HepG2 (cell line): ENCODE measurements at regions not wholly inside any gene's neighbourhood (a gene's known extent, or its start where the extent isn't known, plus 50 kb on each side); places are given as distances from the start of the nearest gene placed in this dataset.

Experiments
- ATAC-seq: fragments of 200-7000 bp; cut with Tn5 transposase; 3 replicates; pipeline ENCODE4 v1.9.1; 2020; ENCODE audit warnings: mild to moderate bottlenecking, moderate library complexity
- BruUV-seq: library from RNA; stranded (reverse); fragments of 400-500 nt; replicated peaks from 2 replicates; lab custom pipeline; 2021; lab: Mats Ljungman, UMichigan
- CTCF ChIA-PET: fragments of 300-600 bp; formaldehyde crosslinking; extraction: SDS; loops from one replicate; lab custom pipeline; 2021; ENCODE audit warnings: low total read pairs, inconsistent platforms, low intra/inter-chr PET ratio; lab: Yijun Ruan, JAX
- POLR2A ChIA-PET: fragments of 350-600 bp; sonication (Branson Sonifier 250); formaldehyde crosslinking; loops from one replicate; lab custom pipeline; 2020; ENCODE audit warnings: antibody characterized with exemption, inconsistent platforms; lab: Yijun Ruan, JAX
- DNase-seq: peaks from one replicate; pipeline ENCODE4 v3.0.0-alpha.2; 2015; ENCODE audit warnings: low spot score
- FAIRE-seq: peaks from 3 replicates; lab custom pipeline; 2011; peaks lifted over from hg19 to GRCh38; lab: Jason Lieb, UNC
- H2AFZ ChIP-seq: one replicate; pipeline ENCODE4 v1.6.1; 2011; ENCODE audit warnings: low read length, inconsistent platforms
- H3K27ac ChIP-seq: fragments of 300-600 bp; 3 replicates; pipeline ENCODE4 v1.8.0; 2011; ENCODE audit warnings: mixed run types, mild to moderate bottlenecking, mixed read lengths, low read length, inconsistent platforms; ENCODE audit not compliant: insufficient read depth; ENCODE audit errors: extremely low read length
- H3K27me3 ChIP-seq, 2 experiments: fragments of 200-600 bp in 1 of 2; 2 replicates in 1 of 2; 3 replicates in 1 of 2; pipeline versions ENCODE4 v1.6.0 to v1.8.0; 2011; ENCODE audit warnings: low read length in 2 of 2, mild to moderate bottlenecking in 2 of 2, moderate library complexity in 2 of 2, inconsistent platforms in 1 of 2; ENCODE audit not compliant: insufficient read depth in 2 of 2, control insufficient read depth in 1 of 2
- H3K36me3 ChIP-seq, 2 experiments: fragments of 200-600 bp in 1 of 2; replicated peaks in 1 of 2; 2 replicates in 1 of 2; 3 replicates in 1 of 2; pipeline versions ENCODE4 v1.5.1 to v1.8.0; 2011; ENCODE audit warnings: low read length in 2 of 2, inconsistent platforms in 1 of 2; ENCODE audit not compliant: insufficient read depth in 2 of 2, control insufficient read depth in 1 of 2
- H3K4me1 ChIP-seq: 2 replicates; pipeline ENCODE4 v1.5.1; 2012; ENCODE audit warnings: low read length, inconsistent platforms; ENCODE audit not compliant: insufficient read depth
- H3K4me2 ChIP-seq: 2 replicates; pipeline ENCODE4 v1.6.0; 2011; ENCODE audit warnings: low read depth, low read length, inconsistent platforms
- H3K4me3 ChIP-seq, 3 experiments: fragments of 200-600 bp in 1 of 3; sonication (generic), shearing (Covaris generic) in 1 of 3; replicated peaks in 1 of 3; 2 replicates each; pipeline ENCODE4 v1.5.1; 2011 to 2016; ENCODE audit warnings: low read length in 3 of 3, inconsistent platforms in 2 of 3, low read depth in 2 of 3, mild to moderate bottlenecking in 2 of 3, control low read depth in 1 of 3, mixed read lengths in 1 of 3; ENCODE audit not compliant: insufficient read depth in 1 of 3
- H3K79me2 ChIP-seq: one replicate; pipeline ENCODE4 v1.6.1; 2011; ENCODE audit warnings: low read length, inconsistent platforms; ENCODE audit not compliant: insufficient read depth
- H3K9ac ChIP-seq: 2 replicates; pipeline ENCODE4 v1.6.0; 2011; ENCODE audit warnings: mild to moderate bottlenecking, low read depth, low read length, inconsistent platforms; ENCODE audit not compliant: insufficient read depth
- H3K9me3 ChIP-seq: 2 replicates; pipeline ENCODE4 v1.5.1; 2012; ENCODE audit warnings: mild to moderate bottlenecking, low read length
- H4K20me1 ChIP-seq: 2 replicates; pipeline ENCODE4 v1.6.0; 2011; ENCODE audit warnings: inconsistent platforms, mild to moderate bottlenecking, low read length, moderate library complexity; ENCODE audit not compliant: insufficient read depth
- EEA1 ChIP-seq: sonication (generic); formaldehyde crosslinking; IDR thresholded peaks from 2 replicates; pipeline ENCODE4 v1.5.1; 2020; ENCODE audit warnings: mild to moderate bottlenecking, missing genetic modification reagents, borderline replicate concordance
- FOXA3 ChIP-seq: IDR thresholded peaks from 2 replicates; pipeline ENCODE4 v1.6.1; 2016; ENCODE audit warnings: missing genetic modification reagents, missing compliant biosample characterization
- HBP1 ChIP-seq: IDR thresholded peaks from 2 replicates; pipeline ENCODE4 v1.6.1; 2016; ENCODE audit warnings: low read depth, control low read depth
- MBNL3 ChIP-seq: fragments of 250-450 bp; sonication (Bioruptor Pico); conservative IDR thresholded peaks from 2 replicates; pipeline ENCODE4 v1.8.0; 2022; ENCODE audit warnings: mild to moderate bottlenecking, inconsistent platforms
- MXD4 ChIP-seq: IDR thresholded peaks from 2 replicates; pipeline ENCODE4 v1.6.1; 2016; ENCODE audit warnings: mild to moderate bottlenecking, missing biosample characterization, missing genetic modification reagents
- NCOR1 ChIP-seq: fragments of 200-600 bp; sonication (generic); IDR thresholded peaks from 2 replicates; pipeline ENCODE4 v1.7.0; 2017; ENCODE audit warnings: antibody characterized with exemption, low read length, borderline replicate concordance
- PPARG ChIP-seq: conservative IDR thresholded peaks from 2 replicates; pipeline ENCODE4 v1.6.1; 2016; ENCODE audit warnings: missing biosample characterization, missing genetic modification reagents
- STAG1 ChIP-seq: sonication (generic); formaldehyde crosslinking; IDR thresholded peaks from 2 replicates; pipeline ENCODE4 v1.4.0; 2020; ENCODE audit warnings: missing genetic modification reagents
- ZBTB42 ChIP-seq: sonication (generic); formaldehyde crosslinking; IDR thresholded peaks from 2 replicates; pipeline ENCODE4 v1.5.0; 2020; ENCODE audit warnings: mild to moderate bottlenecking, missing genetic modification reagents
- ZKSCAN1 ChIP-seq: fragments of 150-350 bp; IDR thresholded peaks from 2 replicates; pipeline ENCODE4 v1.6.1; 2014; ENCODE audit warnings: low read length
- ZNF121 ChIP-seq: sonication (generic); formaldehyde crosslinking; IDR thresholded peaks from 2 replicates; pipeline ENCODE4 v1.5.0; 2020; ENCODE audit warnings: mild to moderate bottlenecking, missing genetic modification reagents
- ZNF230 ChIP-seq: sonication (generic); formaldehyde crosslinking; IDR thresholded peaks from 2 replicates; pipeline ENCODE4 v1.4.0; 2020; ENCODE audit warnings: mild to moderate bottlenecking, missing genetic modification reagents
- ZNF430 ChIP-seq: sonication (generic); formaldehyde crosslinking; IDR thresholded peaks from 2 replicates; pipeline ENCODE4 v1.9.0; 2021; ENCODE audit warnings: mild to moderate bottlenecking, missing genetic modification reagents
- ZNF503 ChIP-seq: sonication (generic); formaldehyde crosslinking; IDR thresholded peaks from 2 replicates; pipeline ENCODE4 v1.4.0; 2020; ENCODE audit warnings: missing genetic modification reagents
- ZNF556 ChIP-seq: sonication (generic); formaldehyde crosslinking; IDR thresholded peaks from 2 replicates; pipeline ENCODE4 v1.4.0; 2020; ENCODE audit warnings: mild to moderate bottlenecking, missing genetic modification reagents, borderline replicate concordance
- ZNF576 ChIP-seq: sonication (generic); formaldehyde crosslinking; IDR thresholded peaks from 2 replicates; pipeline ENCODE4 v1.4.0; 2020; ENCODE audit warnings: mild to moderate bottlenecking, missing genetic modification reagents
- ZNF597 ChIP-seq: sonication (generic); formaldehyde crosslinking; IDR thresholded peaks from 2 replicates; pipeline ENCODE4 v1.5.0; 2020; ENCODE audit warnings: missing genetic modification reagents
- ZNF607 ChIP-seq: sonication (generic); formaldehyde crosslinking; IDR thresholded peaks from 2 replicates; pipeline ENCODE4 v1.5.1; 2020; ENCODE audit warnings: missing genetic modification reagents, mild to moderate bottlenecking, borderline replicate concordance
- ZNF652 ChIP-seq: IDR thresholded peaks from 2 replicates; pipeline ENCODE4 v1.6.1; 2016; ENCODE audit warnings: low read depth, borderline replicate concordance
- ZZZ3 ChIP-seq: sonication (generic); formaldehyde crosslinking; IDR thresholded peaks from 2 replicates; pipeline ENCODE4 v1.4.0; 2020; ENCODE audit warnings: missing genetic modification reagents, mild to moderate bottlenecking, borderline replicate concordance
- WGBS: methylation state at CpG from one replicate; pipeline ENCODE4 v1.1.6; 2017; ENCODE audit warnings: low lambda C conversion rate; 5-methylcytosine and 5-hydroxymethylcytosine counted together
- in situ Hi-C: cut with HindIII; loops from 2 replicates; pipeline ENCODE4 v1.10.0; 2017; ENCODE audit warnings: low pct_unique_long_range_greater_than_20kb; ENCODE audit not compliant: extremely low pct_ligation_motif_present
- intact Hi-C: fragments of 100-400 bp; cut with micrococcal nuclease; formaldehyde crosslinking; loops from one replicate; pipeline ENCODE4 v1.10.0; 2022; ENCODE audit not compliant: unreplicated experiment

GRCh38 chr7:140996-141395 lies 51.4 kb upstream of the FAM20C start:
- Histone ChIP-seq H2AFZ (no peak overlapping the region), H3K4me2 (no peak overlapping the region), H3K4me3 (no peak overlapping the region), H3K4me1 (peaks cover 24% of the 10 kb centered on the region), H3K36me3 (no peaks in the 10 kb centered on the region), H3K9ac (no peak overlapping the region), H4K20me1 (no peaks in the 10 kb centered on the region), H3K27me3 (peaks cover 0 to 15% of the 10 kb centered on the region in 2 experiments; a peak in 3 of 5 replicates), H3K27ac (no peak overlapping the region), H3K9me3 (no peaks in the 10 kb centered on the region), H3K79me2 (no peaks in the 10 kb centered on the region)
- ATAC-seq (no peak), FAIRE-seq (no peak), DNase-seq (no peak)
- intact Hi-C loops, result no loop called here
- no TSS peak for BruUV-seq
- POLR2A ChIA-PET, result no interaction called here
- CTCF ChIA-PET, result no interaction called here
- in situ Hi-C loops, result no loop called here
- WGBS, result 69% methylated on average over 6 of the region's 6 CpGs
- TF ChIP-seq ZNF576 (CRISPR knock-in tag), result no peak
- TF ChIP-seq ZBTB42 (CRISPR knock-in tag), result no peak
- TF ChIP-seq MBNL3, result no peak
- TF ChIP-seq EEA1 (CRISPR knock-in tag), result no peak
- TF ChIP-seq PPARG (CRISPR knock-in tag), result no peak
- no peak for TF ChIP-seq ZNF430 (CRISPR knock-in tag)
- no peak for TF ChIP-seq ZZZ3 (CRISPR knock-in tag)
- TF ChIP-seq ZNF230, result no peak
- no peak for TF ChIP-seq HBP1 (CRISPR knock-in tag)
- TF ChIP-seq NCOR1, result no peak
- TF ChIP-seq ZNF121 (CRISPR knock-in tag), result no peak
- no peak for TF ChIP-seq STAG1
- TF ChIP-seq ZNF556 (CRISPR knock-in tag), result no peak
- no peak for TF ChIP-seq ZNF597
- no peak for TF ChIP-seq ZNF652 (CRISPR knock-in tag)
- no peak for TF ChIP-seq FOXA3 (CRISPR knock-in tag)
- TF ChIP-seq ZNF607 (CRISPR knock-in tag), result no peak
- TF ChIP-seq MXD4, result no peak
- TF ChIP-seq ZNF503, result no peak
- no peak for TF ChIP-seq ZKSCAN1
